Vagina (tissue), 2 donors: ENCODE measurements at regions not wholly inside any gene's neighbourhood (a gene's known extent, or its start where the extent isn't known, plus 50 kb on each side); places are given as distances from the start of the nearest gene placed in this dataset.

Experiments
- CTCF ChIP-seq, 3 experiments: fragments of 450-650 bp in 2 of 3; fragments of 200-600 bp in 1 of 3; sonication (generic) in 1 of 3; IDR thresholded peaks; one replicate each; pipeline ENCODE4 v1.5.1; 2017 to 2019; ENCODE audit warnings: antibody characterized with exemption in 3 of 3, mild to moderate bottlenecking in 2 of 3, moderate library complexity in 2 of 3
- POLR2AphosphoS5 ChIP-seq, 2 donors: sonication (generic); formaldehyde crosslinking; IDR thresholded peaks; one replicate each; pipeline ENCODE4 v1.9.0; 2017; ENCODE audit warnings: antibody characterized with exemption in 2 of 2, mild to moderate bottlenecking in 2 of 2, low read depth in 1 of 2; ENCODE audit not compliant: insufficient read depth in 1 of 2

GRCh38 chrX:11949291-11949690, 189.0 kb upstream of the FRMPD4 start:
- no peak for TF ChIP-seq CTCF (IDR thresholded peaks at IDR 0.05)
- no peak for TF ChIP-seq POLR2AphosphoS5 (IDR thresholded peaks at IDR 0.05; ENCODE audit: insufficient read depth in 1 of 2, low read depth in 1 of 2)
